HG03442 (cell line): ENCODE measurements at regions not wholly inside any gene's neighbourhood (a gene's known extent, or its start where the extent isn't known, plus 50 kb on each side); places are given as distances from the start of the nearest gene placed in this dataset.
"Not testable (repeated sequence)": the region's sequence is repeated elsewhere in the genome, so short reads cannot be mapped to it uniquely, and the experiment has no call there.

ENCODE experiments used
- ATAC-seq: cut with Tn5 transposase; IDR thresholded peaks from one replicate; pipeline ENCODE4 v1.9.1; 2021; ENCODE audit warnings: mild to moderate bottlenecking, moderate library complexity; ENCODE audit not compliant: unreplicated experiment

- no peak for ATAC-seq
Observed at GRCh38 chr2:16395601-16396000, 270.0 kb downstream of the CYRIA start.

DNA sequence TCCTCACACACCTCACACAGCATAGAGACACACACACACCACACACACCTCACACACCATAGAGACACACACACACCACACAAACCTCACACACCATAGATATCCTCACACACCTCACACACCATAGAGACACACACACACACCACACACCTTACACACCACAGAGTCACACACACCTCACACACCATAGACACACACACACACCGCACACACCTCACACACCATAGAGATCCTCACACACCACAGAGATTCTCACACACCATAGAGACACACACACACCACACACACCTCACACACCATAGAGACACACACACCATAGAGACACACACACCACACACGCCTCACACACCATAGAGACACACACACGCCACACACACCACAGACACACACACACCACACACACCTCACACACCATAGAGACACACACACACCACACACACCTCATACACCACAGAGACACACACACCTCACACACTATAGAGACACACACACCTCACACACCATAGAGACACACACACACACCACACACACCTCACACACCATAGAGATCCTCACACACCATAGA is 270.6 kb downstream of the CYRIA start:
- no peak for ATAC-seq

- ATAC-seq, result no peak
Observed at GRCh38 chr2:16394072-16394985, 271.3 kb downstream of the CYRIA start.

- no peak for ATAC-seq
Observed at GRCh38 chr2:16393500-16394071, 272.0 kb downstream of the CYRIA start.

DNA sequence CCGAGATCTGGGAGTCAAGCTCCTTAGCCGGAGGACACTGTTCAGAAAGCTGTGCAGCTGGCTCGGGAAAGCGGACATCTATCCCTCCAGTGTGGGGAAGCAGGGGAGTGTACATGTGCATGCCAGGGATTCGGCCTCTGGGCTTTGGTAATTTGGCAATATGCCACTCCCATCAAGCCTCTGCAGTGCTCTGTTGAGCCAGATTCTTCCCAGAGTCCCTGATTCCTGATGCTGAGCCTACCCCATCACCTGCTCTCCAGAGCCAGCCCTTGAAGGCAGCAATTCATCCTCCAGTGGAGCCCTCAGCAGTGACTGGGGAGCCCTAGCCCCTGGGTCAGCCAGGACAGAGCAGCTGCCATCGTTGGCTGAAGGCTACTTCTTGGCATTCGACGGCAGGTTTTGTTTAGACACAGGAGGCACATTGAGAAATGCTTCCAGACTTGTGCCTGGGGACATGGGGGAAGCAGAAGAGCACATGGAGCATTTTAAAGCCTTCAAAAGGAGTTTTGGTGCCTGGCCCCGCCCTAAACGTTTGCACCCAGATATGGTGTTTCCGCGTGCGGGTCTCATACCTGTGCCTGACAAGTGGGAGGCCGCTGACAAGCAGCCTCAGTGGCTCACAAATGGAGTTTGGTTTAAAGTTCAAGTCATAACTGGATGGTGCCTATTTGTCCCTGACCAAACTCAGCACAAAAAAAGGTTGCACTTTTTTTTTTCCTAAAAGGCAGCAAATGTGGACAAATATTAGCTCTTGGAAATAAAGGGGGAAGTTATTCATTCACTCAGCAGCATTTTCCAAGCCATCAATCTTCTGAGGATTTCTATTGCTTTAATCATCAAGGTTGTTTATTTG is 272.8 kb downstream of the CYRIA start:
- ATAC-seq, result no peak

DNA sequence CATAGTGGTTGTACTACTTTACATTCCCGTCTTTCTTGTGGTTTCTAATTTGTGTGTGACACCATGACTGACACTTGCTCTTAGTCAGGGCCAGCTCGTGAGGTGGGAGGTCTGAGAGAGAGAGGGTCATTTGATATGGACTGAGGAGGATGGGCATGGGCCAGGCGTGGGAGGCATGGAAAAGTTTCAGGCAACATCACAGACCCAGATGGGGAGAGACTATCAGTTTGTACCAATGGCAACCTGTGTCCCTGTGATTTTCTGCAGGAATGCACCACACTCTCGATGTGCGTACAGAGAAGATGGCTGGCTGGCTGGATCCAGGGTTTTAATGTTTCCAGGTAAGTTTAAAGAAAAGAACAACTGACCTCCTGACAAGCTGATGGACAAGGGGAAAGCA is 273.6 kb downstream of the CYRIA start:
- ATAC-seq, result no peak

DNA sequence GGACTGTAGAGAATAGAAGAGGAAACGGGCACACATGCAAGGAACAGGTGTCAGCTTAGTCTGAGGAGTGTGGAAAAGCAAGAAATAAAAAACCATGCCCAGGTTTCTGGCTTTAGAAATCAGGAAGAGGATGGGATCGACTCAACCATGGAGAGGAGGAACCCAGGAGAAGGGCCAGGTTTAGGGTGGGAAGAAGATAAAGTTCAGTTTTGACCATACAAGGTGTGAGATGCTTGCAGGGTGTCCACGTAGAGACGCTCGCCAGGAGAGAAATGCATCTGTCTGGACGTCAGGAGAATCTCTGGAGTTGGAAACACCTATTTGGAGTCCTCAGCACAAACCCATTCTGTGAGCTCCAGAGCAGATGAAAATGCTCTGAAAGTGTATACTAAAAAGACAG is 275.1 kb downstream of the CYRIA start:
- no peak for ATAC-seq

- no peak for ATAC-seq
Observed at GRCh38 chr2:16389611-16390010, 276.0 kb downstream of the CYRIA start.

- ATAC-seq, result not testable (repeated sequence)
Observed at GRCh38 chr2:16388199-16388830, 277.3 kb downstream of the CYRIA start.

DNA sequence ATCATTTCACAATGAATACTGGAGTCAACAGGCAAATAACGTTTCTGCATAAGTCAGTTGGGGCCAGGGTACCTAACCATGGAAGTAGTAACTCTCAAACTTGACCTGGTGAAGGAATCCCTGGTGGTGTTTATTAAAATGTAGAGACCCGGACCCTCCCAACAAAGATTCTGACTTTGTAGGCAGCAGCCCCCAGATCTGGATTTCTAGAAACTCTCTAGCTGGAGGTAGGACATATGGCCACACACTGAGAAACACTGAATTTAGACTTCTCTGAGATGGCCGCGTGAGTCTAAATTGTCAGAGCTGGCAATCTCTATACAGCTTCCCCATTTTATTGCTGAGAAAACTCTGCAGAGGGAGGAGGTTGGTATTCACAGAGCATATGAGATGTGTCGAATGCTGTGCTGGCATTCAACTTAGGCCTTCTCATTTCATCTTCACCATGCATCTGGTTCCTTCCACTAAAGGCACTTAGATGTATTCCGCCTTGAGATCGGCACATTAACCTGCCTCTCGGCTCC is 278.1 kb downstream of the CYRIA start:
- no peak for ATAC-seq

GRCh38 chr2:16386431-16386830 is 279.2 kb downstream of the CYRIA start:
- ATAC-seq, result no peak

DNA sequence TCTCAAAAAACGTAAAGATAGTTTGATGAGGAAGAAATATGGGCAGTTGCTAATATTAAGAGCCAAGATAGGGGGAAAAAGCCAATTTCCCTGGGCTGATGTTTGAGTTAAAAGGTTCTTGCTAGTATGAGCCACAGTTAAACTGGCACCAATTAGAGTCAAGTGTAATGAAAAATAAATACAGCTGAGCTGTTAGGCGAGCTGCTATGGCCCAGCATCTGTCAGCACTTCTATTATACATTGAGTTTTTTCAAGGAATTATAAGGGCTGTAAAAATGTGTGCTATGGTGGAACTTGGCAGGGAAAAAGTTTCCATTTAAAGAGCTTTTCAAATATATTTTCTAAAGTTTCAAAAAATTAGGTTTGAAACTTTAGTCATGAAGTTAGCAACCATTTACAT is 279.6 kb downstream of the CYRIA start:
- ATAC-seq, result no peak

DNA sequence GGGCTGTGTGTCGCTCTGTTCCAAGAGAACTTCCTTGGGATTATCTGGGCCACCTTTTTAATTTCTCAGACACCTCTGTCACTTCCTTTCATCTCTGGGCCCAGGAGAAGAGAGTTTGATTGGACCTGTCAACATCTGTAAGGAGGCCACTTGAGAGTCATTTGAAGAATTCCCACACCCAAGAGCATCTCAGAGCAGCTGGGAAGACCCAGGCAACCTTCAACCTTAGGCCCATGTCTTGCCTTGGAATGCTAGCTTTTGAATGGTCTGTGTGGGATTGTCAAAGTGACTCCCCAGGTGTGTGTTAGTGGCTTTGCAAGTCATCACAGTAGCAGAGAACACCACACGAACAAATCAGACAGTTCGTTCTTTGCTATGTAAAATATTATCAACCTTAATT is 280.3 kb downstream of the CYRIA start:
- ATAC-seq, result no peak

- no peak for ATAC-seq
Observed at GRCh38 chr2:16383411-16383810, 282.2 kb downstream of the CYRIA start.

DNA sequence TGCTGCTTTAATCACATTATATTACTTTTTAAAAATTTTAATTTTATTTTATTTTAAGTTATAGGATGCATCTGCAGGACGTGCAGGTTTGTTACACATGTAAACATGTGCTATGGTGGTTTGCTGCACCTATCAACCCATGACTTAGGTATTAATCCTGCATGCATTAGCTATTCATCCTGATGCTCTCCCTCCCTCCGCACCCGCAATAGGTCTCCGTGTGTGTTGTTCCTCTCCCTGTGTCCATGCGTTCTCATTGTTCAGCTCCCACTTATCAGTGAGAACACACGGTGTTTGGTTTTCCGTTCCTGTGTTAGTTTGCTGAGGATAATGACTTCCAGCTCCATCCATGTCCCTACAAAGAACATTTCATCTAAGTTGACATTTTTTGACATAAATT is 283.2 kb downstream of the CYRIA start:
- no peak for ATAC-seq

DNA sequence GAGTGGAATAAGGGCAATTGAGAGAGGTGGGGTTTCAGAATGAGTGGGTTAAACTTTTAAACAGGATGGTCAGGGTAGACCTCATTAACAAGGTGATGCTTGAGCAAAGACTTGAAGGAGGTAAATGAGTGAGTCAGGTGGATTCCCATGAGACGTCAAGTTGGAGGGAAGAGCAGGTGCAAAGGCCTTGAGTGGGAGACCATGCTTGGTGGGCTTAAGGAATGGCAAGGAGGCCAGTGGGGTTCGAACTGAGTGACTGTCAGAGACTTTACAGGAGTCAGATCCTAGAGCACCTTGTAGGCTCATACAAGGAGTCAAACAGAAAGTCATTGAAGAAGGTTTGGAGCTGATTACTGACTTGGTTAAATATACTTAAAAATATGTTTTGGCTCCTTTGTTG is 284.1 kb downstream of the CYRIA start:
- no peak for ATAC-seq

DNA sequence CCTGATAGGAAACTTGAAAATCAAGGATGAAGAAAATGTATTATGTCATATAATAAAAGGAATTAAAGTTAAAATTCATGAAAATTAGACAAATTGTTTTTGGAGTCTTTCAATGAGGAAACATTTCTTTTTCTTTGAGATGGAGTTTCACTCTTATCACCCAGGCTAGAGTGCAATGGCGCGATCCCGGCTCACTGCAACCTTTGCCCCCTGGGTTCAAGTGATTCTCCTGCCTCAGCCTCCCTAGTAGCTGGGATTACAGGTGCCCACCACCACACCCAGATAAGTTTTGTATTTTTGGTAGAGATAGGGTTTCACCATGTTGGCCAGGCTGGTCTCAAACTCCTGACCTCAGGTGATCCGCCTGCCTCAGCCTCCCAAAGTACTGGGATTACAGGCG is 285.7 kb downstream of the CYRIA start:
- ATAC-seq, result not testable (repeated sequence)

DNA sequence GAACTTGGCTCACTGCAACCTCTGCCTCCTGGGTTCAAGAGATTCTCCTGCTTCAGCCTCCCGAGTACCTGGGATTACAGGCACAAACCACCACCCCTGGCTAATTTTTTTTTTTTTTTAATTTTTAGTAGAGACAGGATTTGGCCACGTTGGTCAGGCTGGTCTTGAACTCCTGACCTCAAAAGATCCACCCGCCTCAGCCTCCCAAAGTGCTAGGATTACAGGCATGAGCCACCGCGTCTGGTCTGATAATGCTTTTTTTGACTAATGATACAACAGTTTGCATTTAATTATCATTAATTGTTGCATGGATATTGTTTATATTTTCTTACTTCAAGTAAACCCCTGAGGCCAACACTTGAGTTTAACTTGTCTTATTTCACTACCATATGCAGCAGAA is 286.6 kb downstream of the CYRIA start:
- ATAC-seq, result not testable (repeated sequence)

DNA sequence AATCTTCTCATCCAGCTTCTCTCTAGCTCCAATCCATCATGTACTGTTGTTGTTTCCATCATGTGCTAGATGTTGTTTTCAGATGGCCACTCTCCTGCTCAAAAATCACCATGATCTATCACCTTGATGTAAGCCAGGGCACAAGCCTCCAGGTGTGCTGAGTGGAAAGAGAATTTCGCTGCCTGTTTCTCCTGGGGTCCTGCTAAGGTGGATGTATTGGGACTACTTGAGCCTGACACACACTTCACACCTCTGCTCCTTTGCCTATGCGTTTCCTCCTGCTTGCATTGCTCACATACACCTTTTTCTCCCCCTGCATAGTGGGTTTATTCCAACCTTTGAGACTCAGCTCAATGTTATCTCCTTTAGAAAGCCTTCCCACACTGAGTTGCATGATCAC is 287.6 kb downstream of the CYRIA start:
- no peak for ATAC-seq

DNA sequence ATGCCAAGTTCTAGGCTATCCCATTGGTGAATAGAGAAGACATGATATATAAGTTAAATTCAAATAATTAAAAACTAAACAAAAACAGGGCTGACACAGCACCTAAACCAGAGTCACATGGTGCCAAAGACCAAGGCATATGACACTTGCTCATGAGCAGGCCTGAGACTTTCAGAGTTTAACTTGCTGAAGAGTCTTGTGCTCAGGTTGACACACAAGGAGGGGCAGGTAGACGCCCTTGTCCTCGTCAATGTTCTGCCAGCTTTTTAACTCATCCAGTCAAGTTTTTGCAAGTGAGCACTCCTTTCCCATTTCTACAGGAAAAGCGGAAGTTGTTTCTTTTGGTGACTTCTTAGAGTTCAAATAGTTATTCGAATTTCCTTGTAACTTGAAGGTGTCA is 289.7 kb downstream of the CYRIA start:
- ATAC-seq, result no peak

DNA sequence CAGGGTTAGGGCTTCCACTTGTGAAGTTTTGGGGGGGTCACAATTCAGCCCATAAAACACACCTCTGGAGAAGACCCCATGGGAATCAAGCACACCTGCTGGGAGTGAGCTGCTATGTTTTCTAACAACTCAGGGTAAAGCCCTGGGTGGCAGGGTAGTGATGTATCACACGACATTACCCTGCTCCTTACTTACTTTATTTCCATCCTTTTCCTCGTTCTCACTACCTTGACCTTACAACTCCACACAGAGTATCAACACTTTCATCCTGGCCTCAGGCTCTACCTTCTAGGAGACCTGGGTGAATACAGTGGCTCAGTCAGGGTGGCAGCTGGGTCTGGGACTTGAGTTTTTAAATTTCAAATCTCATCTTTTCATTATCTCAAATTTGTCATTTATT is 290.3 kb downstream of the CYRIA start:
- ATAC-seq, result no peak
